ENCODE measurements at regions not wholly inside any gene's neighbourhood (a gene's known extent, or its start where the extent isn't known, plus 50 kb on each side); places are given as distances from the start of the nearest gene placed in this dataset.

DNA sequence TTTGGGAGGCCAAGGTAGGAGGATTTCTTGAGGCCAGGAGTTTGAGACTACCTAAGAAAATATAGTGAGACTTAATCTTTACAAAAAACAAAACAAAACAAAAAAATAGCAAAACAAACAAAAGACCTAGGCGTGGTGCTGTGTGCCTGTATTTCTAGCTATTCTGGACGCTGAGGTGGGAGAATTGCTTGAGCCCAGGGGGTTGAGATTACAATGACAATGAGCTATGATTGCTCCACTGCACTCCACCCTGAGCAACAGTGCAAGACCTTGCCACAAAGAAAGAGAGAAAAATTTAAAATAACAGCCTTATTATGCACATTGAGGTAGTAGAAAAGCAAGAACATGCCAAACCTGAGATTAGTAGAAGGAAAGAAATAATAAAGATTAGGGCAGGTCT, 657.7 kb downstream of the PDHA2 start:
- no peak for DNase-seq (ENCODE audit: low spot score)
- Histone ChIP-seq H3K27ac (no peak overlapping the region), H3K4me3 (no peak overlapping the region)
- TF ChIP-seq, protein P1, sequence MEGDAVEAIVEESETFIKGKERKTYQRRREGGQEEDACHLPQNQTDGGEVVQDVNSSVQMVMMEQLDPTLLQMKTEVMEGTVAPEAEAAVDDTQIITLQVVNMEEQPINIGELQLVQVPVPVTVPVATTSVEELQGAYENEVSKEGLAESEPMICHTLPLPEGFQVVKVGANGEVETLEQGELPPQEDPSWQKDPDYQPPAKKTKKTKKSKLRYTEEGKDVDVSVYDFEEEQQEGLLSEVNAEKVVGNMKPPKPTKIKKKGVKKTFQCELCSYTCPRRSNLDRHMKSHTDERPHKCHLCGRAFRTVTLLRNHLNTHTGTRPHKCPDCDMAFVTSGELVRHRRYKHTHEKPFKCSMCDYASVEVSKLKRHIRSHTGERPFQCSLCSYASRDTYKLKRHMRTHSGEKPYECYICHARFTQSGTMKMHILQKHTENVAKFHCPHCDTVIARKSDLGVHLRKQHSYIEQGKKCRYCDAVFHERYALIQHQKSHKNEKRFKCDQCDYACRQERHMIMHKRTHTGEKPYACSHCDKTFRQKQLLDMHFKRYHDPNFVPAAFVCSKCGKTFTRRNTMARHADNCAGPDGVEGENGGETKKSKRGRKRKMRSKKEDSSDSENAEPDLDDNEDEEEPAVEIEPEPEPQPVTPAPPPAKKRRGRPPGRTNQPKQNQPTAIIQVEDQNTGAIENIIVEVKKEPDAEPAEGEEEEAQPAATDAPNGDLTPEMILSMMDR (IDR thresholded peaks at IDR 0.05) = no peak

DNA sequence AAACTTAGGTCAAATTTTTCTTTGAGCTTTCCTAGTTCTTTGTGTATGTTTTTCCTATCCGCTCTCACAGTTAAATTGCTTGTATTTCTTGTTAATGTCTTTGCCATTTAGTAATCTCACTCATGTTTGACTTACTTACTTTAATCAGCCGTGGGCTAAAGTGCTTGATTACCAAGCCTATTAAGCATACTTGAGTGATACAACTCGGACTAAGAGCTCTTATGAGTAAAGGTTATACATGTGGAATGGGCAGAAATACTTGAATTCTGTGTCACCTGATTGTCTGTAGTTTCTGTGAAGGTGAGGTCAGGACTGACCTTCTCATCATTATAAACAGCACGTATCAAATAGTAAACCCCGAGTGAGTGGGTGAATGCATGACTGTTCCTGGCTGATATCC, 664.5 kb downstream of the PDHA2 start:
- TF ChIP-seq, protein P1 (IDR thresholded peaks at IDR 0.05) = no peak
- Histone ChIP-seq H3K4me3 (no peak overlapping the region), H3K27ac (no peak overlapping the region)
- no peak for DNase-seq (ENCODE audit: low spot score)

DNA sequence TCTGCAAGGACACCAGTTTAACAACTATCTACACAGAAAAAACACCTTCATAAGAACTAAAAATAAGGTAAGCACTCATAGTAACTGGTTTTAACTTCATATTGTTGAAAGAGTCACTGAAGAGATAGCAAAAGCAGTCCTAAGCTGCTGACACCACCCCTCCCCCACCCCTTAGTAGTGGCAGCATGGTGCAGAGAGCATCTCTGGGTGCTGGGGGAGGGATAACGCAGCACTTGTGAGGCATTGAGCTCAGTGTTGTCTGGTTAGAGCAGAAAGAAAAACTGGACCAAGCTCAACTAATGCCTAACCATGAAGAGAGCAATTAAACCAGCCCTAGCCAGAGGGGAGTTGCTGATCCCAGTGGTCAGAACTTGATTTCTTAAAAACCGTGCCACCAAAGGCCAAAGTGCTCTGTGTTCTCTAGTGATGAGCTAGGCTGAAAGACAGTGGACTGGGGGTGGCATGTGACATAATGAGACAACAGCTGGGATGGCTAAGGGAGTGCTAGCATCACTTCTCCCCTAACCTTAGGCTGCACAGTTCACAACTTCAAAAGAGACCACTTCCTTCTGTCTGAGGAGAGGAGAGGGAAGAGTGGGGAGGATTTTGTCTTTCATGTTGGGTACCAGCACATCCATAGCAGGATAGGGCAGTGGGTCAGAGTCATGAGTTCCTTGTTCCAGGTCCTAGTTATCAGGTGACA, 669.3 kb downstream of the PDHA2 start:
- DNase-seq (ENCODE audit: low spot score) = no peak
- no peak overlapping the region for H3K4me3 ChIP-seq
- H3K27ac ChIP-seq = no peak overlapping the region
- TF ChIP-seq, protein P1 (IDR thresholded peaks at IDR 0.05) = no peak

DNA sequence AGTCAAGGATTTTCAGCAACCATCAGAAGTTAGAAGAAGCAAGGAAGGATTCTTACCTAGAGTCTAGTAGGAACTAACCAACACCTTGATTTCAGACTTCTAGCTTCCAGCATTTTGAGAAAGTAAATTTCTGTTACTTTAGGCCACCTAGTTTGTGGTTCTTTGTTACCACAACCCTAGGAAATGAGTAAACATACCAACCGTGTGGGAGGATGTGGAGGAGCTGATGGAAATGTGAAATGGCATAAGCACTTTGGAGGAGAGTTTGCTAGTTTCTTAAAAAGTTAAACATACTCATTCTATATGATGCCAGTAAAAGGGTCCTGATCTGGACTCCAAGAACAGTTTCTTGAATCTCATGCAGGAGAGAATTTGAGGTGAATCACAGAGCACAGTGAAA, 679.4 kb downstream of the PDHA2 start:
- DNase-seq (ENCODE audit: low spot score) = no peak
- Histone ChIP-seq H3K27ac (no peak overlapping the region), H3K4me3 (no peak overlapping the region)
- TF ChIP-seq, protein P1 (IDR thresholded peaks at IDR 0.05) = no peak

DNA sequence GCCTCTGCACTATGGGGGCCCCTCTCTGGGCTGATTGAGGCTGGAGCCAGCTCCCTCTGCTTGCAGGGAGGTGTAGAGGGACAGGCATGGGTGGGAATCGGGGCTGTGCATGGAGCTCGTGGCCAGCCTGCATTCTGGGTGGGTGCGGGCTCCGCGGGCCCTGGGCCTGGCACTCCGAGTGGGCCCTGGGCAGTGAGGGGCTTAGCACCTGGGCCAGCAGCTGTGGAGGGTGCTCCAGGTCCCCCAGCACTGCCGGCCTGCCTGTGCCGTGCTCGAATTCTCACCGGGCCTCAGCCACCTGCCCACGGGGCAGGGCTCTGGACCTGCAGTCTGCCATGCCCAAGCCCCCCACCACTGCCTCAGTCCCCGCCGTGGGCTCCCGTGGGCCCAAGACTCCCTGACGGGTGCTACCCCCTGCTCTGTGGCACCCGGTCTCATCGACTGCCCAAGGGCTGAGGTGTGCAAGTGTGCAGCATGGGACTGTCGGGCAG, 681.2 kb downstream of the PDHA2 start:
- TF ChIP-seq, protein P1 (IDR thresholded peaks at IDR 0.05) = no peak
- DNase-seq (ENCODE audit: low spot score) = no peak
- no peak overlapping the region for H3K4me3 ChIP-seq
- no peak overlapping the region for H3K27ac ChIP-seq

DNA sequence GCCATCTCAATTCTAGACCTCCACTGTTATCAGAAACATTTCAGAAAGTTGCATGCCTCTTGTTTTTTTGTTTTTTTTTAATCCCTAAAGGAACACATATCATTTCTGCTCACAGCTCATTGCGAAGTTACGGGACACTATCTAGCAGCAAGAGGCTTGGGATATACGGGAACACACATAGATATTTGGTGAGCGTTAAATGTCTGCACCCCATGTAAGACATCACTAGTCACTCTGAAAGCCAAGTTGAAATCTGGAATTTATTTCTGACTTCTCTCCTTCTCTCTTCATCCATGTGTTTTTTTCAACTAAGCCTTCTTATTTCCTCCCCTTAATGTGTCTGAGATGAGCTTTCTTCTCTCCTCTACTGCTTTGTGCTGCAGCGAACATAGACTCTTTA, 683.7 kb downstream of the PDHA2 start:
- TF ChIP-seq, protein P1 (IDR thresholded peaks at IDR 0.05) = no peak
- DNase-seq (ENCODE audit: low spot score) = no peak
- Histone ChIP-seq H3K4me3 (no peak overlapping the region), H3K27ac (no peak overlapping the region)

DNA sequence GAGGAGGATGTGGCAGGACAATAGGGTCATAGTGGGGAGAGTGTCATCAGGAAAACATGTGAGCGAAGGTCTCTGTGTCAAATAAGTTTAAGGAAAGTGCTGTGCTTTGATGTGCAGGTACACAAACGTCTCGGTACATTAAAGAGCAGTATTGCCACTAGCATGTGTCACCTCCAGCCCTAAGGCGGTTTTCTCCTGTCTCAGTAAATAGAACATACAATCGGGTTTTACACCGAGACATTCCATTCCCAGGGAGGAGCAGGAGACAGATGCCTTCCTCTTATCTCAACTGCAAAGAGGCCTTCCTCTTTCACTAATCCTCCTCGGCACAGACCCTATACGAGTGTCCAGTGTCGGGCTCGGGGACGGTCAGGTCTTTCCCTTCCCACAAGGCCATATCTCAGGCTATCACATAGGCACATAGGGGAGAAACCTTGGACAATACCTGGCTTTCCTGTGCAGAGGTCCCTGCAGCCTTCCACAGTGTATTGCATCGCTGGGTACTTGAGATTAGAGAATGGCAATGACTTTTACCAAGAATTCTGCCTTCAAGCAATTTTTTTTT, 684.5 kb downstream of the PDHA2 start:
- no peak for DNase-seq (ENCODE audit: low spot score)
- no peak overlapping the region for H3K4me3 ChIP-seq
- TF ChIP-seq, protein P1 (IDR thresholded peaks at IDR 0.05) = no peak
- no peak overlapping the region for H3K27ac ChIP-seq

Data from coronary artery (tissue), 2 donors.